Panc1 (cell line): ENCODE measurements at regions not wholly inside any gene's neighbourhood (a gene's known extent, or its start where the extent isn't known, plus 50 kb on each side); places are given as distances from the start of the nearest gene placed in this dataset.

Source experiments
- CTCF ChIP-seq: fragments of 450-650 bp; IDR thresholded peaks from 2 replicates; pipeline ENCODE4 v1.5.1; 2017; ENCODE audit warnings: mild to moderate bottlenecking
- POLR2AphosphoS5 ChIP-seq: IDR thresholded peaks from 2 replicates; pipeline ENCODE4 v1.6.1; 2012; ENCODE audit warnings: mild to moderate bottlenecking, low read depth, low read length, moderate library complexity
- SIN3A ChIP-seq: IDR thresholded peaks from 2 replicates; pipeline ENCODE4 v1.6.1; 2012; ENCODE audit warnings: low read depth, mild to moderate bottlenecking, low read length, moderate library complexity, borderline replicate concordance; ENCODE audit not compliant: insufficient read depth
- TCF7L2 ChIP-seq: IDR thresholded peaks from 2 replicates; pipeline ENCODE4 v1.6.1; 2011; ENCODE audit warnings: mild to moderate bottlenecking, low read depth, low read length, inconsistent platforms
- TF ChIP-seq, protein P1 (sequence below), 2 experiments: IDR thresholded peaks; 2 replicates each; pipeline ENCODE4 v1.6.1; 2011 to 2012; ENCODE audit warnings: low read depth in 2 of 2, control low read depth in 1 of 2, low read length in 1 of 2, mild to moderate bottlenecking in 1 of 2, moderate library complexity in 1 of 2; ENCODE audit not compliant: insufficient read depth in 1 of 2

GRCh38 chr4:141417387-141417786 lies 196.7 kb downstream of the ZNF330 start:
- TF ChIP-seq POLR2AphosphoS5: no peak
- no peak for TF ChIP-seq CTCF
- no peak for TF ChIP-seq SIN3A
- TF ChIP-seq, protein P1, sequence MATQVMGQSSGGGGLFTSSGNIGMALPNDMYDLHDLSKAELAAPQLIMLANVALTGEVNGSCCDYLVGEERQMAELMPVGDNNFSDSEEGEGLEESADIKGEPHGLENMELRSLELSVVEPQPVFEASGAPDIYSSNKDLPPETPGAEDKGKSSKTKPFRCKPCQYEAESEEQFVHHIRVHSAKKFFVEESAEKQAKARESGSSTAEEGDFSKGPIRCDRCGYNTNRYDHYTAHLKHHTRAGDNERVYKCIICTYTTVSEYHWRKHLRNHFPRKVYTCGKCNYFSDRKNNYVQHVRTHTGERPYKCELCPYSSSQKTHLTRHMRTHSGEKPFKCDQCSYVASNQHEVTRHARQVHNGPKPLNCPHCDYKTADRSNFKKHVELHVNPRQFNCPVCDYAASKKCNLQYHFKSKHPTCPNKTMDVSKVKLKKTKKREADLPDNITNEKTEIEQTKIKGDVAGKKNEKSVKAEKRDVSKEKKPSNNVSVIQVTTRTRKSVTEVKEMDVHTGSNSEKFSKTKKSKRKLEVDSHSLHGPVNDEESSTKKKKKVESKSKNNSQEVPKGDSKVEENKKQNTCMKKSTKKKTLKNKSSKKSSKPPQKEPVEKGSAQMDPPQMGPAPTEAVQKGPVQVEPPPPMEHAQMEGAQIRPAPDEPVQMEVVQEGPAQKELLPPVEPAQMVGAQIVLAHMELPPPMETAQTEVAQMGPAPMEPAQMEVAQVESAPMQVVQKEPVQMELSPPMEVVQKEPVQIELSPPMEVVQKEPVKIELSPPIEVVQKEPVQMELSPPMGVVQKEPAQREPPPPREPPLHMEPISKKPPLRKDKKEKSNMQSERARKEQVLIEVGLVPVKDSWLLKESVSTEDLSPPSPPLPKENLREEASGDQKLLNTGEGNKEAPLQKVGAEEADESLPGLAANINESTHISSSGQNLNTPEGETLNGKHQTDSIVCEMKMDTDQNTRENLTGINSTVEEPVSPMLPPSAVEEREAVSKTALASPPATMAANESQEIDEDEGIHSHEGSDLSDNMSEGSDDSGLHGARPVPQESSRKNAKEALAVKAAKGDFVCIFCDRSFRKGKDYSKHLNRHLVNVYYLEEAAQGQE (IDR thresholded peaks at IDR 0.05; ENCODE audit: insufficient read depth in 1 of 2, low read depth in 2 of 2, low read length in 1 of 2): no peak
- TF ChIP-seq TCF7L2: no peak
